ENCODE measurements at regions not wholly inside any gene's neighbourhood (a gene's known extent, or its start where the extent isn't known, plus 50 kb on each side); places are given as distances from the start of the nearest gene placed in this dataset.

DNA sequence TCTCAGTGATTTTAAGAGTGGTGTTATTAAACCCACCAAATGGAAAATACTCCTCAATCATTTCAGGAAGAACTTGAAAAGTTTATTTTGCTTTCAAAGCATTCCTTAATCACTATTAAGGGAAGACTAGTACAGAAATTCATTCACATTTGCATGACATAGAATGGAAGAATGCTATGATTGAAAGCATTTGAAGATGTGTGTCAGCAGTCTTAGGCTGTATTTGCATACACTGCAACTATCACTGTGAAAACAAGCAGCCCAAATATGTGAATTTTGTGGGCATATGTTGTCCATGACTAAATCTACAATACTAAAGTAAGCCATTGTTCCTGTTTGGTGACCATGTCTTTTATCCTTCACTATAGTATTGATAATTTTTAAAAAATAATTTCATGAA is 95.8 kb downstream of the CNTN3 start:
- intact Hi-C loops (cut with DNase I), result no loop called here
- no peak for DNase-seq
- no peaks in the 10 kb centered on the region for H3K36me3 ChIP-seq
- H3K27me3 ChIP-seq, result no peaks in the 10 kb centered on the region
- FAIRE-seq, result no peak
- no peaks in the 10 kb centered on the region for H3K4me1 ChIP-seq
- H3K4me3 ChIP-seq, result no peak overlapping the region
- ATAC-seq, result no peak
- H3K27ac ChIP-seq, result no peak overlapping the region
- no peaks in the 10 kb centered on the region for H3K9me3 ChIP-seq
- TF ChIP-seq, protein P1, sequence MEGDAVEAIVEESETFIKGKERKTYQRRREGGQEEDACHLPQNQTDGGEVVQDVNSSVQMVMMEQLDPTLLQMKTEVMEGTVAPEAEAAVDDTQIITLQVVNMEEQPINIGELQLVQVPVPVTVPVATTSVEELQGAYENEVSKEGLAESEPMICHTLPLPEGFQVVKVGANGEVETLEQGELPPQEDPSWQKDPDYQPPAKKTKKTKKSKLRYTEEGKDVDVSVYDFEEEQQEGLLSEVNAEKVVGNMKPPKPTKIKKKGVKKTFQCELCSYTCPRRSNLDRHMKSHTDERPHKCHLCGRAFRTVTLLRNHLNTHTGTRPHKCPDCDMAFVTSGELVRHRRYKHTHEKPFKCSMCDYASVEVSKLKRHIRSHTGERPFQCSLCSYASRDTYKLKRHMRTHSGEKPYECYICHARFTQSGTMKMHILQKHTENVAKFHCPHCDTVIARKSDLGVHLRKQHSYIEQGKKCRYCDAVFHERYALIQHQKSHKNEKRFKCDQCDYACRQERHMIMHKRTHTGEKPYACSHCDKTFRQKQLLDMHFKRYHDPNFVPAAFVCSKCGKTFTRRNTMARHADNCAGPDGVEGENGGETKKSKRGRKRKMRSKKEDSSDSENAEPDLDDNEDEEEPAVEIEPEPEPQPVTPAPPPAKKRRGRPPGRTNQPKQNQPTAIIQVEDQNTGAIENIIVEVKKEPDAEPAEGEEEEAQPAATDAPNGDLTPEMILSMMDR (IDR thresholded peaks at IDR 0.05), result no peak

DNA sequence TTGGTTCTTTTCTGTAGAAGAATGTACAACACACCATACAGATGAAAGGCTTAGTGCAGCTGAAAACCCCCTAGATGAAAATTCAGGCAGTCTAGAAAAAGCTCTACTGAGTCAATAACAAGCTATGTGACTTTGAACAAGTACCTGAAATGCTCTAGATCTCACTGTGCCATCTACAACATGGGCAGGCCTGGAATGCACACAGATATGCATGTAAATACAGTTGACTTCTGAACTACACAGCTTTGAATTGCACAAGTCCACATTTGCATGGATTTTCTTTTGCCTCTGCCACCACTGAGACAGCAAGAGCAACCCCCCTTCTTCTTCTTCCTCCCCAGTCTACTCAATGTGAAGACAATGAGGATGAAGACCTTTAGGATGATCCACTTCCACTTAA is 98.4 kb downstream of the CNTN3 start:
- no peak for FAIRE-seq
- Histone ChIP-seq H3K9me3 (no peaks in the 10 kb centered on the region), H3K4me3 (no peak overlapping the region), H3K36me3 (no peaks in the 10 kb centered on the region), H3K27me3 (no peaks in the 10 kb centered on the region), H3K27ac (no peak overlapping the region), H3K4me1 (no peaks in the 10 kb centered on the region)
- TF ChIP-seq, protein P1 (IDR thresholded peaks at IDR 0.05), result no peak
- ATAC-seq, result no peak
- intact Hi-C loops (cut with DNase I), result no loop called here
- DNase-seq, result no peak

DNA sequence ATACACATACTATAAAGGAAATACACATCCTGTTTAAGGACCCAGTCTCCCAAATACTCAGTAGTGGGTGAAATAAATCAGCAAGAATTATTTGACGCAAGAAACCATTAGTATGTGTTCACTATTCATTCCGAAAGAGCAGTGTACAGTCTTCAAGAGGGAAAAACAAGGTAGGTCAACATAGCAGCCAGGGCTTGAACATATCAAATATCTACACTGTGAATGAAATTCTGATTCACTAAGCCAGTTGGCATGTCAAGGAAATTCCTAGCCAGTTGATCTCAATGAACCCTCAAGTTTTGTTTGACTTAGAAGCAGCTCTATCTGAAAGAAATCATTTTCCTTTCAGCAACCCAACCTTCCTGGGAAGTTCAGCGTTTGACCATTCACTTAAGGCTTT is 99.0 kb downstream of the CNTN3 start:
- Histone ChIP-seq H3K4me1 (no peaks in the 10 kb centered on the region), H3K27ac (no peak overlapping the region), H3K27me3 (no peaks in the 10 kb centered on the region), H3K36me3 (no peaks in the 10 kb centered on the region), H3K4me3 (no peak overlapping the region), H3K9me3 (no peaks in the 10 kb centered on the region)
- DNase-seq (no peak), ATAC-seq (no peak), FAIRE-seq (no peak)
- WGBS, 2 donors, result 86 to 89% methylated on average over 3 of the region's 3 CpGs
- intact Hi-C loops (cut with DNase I), result no loop called here
- TF ChIP-seq, protein P1 (IDR thresholded peaks at IDR 0.05), result no peak

DNA sequence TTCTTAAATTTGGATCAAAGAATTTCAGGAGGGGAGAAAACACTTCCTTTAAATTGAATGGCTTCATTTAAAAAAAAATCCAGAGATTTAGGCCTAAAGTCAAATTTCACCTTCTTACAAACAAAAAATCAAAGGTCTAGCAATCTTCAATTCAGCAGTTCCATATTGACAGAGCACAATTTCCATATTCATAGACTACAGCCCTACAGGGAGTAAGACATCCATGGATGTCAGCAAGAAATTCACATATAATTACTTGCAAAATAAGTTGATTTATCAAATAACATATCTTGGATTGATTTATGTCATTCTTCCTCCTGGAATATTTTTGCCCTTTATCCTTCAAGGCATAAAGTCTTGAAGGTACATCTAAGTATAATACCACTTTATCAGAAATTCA is 103.4 kb downstream of the CNTN3 start:
- intact Hi-C loops (cut with DNase I), result no loop called here
- no peak for DNase-seq
- no peak overlapping the region for H3K27ac ChIP-seq
- no peak overlapping the region for H3K4me3 ChIP-seq
- no peak for ATAC-seq
- H3K27me3 ChIP-seq, result no peaks in the 10 kb centered on the region
- H3K9me3 ChIP-seq, result no peaks in the 10 kb centered on the region
- TF ChIP-seq, protein P1 (IDR thresholded peaks at IDR 0.05), result no peak
- no peak for FAIRE-seq
- no peaks in the 10 kb centered on the region for H3K4me1 ChIP-seq
- no peaks in the 10 kb centered on the region for H3K36me3 ChIP-seq

DNA sequence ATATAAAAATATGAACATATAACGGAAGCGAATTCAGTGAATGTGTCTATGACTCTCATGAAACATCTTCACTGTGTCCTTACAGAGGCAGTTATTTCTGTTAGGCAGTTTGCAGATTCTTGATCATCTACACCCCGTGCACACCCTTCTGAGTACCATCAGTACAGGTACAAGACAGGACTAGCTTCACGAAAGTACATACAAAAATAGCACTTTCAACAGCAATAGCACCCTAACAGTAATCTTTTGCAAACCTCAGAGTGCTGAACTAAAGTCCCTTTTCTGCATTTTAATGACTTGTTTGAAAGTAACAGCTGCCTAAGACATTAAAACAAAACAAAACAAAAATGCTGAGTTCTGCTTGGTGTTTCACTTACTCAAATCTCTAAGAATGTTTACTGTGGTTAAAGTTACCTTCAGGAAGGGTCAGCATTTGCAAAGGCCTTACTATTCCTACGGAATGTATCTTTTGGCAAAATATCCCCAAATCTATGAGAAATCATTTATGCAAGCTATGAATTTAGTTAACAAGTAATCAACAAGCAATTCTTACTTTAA is 104.1 kb downstream of the CNTN3 start:
- H3K4me1 ChIP-seq, result no peaks in the 10 kb centered on the region
- H3K27ac ChIP-seq, result no peak overlapping the region
- no peaks in the 10 kb centered on the region for H3K9me3 ChIP-seq
- FAIRE-seq, result no peak
- TF ChIP-seq, protein P1 (IDR thresholded peaks at IDR 0.05), result no peak
- no peaks in the 10 kb centered on the region for H3K36me3 ChIP-seq
- 90 to 92% methylated on average over 5 of the region's 5 CpGs for WGBS, 2 donors
- H3K4me3 ChIP-seq, result no peak overlapping the region
- intact Hi-C loops (cut with DNase I), result no loop called here
- ATAC-seq, result no peak
- H3K27me3 ChIP-seq, result no peaks in the 10 kb centered on the region
- no peak for DNase-seq

Data from pancreas (tissue), 10 donors.